GM19328 (cell line): ENCODE measurements at regions not wholly inside any gene's neighbourhood (a gene's known extent, or its start where the extent isn't known, plus 50 kb on each side); places are given as distances from the start of the nearest gene placed in this dataset.

Source experiments
- ATAC-seq: cut with Tn5 transposase; IDR thresholded peaks from one replicate; pipeline ENCODE4 v1.9.1; 2021; ENCODE audit warnings: mild to moderate bottlenecking, moderate library complexity; ENCODE audit not compliant: unreplicated experiment

- no peak for ATAC-seq
Measured at GRCh38 chr13:24007979-24008620, 110.8 kb upstream of the C1QTNF9B start.

GRCh38 chr13:24008679-24009078, 111.4 kb upstream of the C1QTNF9B start:
- no peak for ATAC-seq

- ATAC-seq, result no peak
Measured at GRCh38 chr13:24011266-24011665, 114.0 kb upstream of the C1QTNF9B start.

- ATAC-seq, result no peak
Measured at GRCh38 chr13:24012648-24013047, 115.3 kb upstream of the C1QTNF9B start.

GRCh38 chr13:24013189-24013588, 115.9 kb upstream of the C1QTNF9B start:
- no peak for ATAC-seq

- no peak for ATAC-seq
Measured at GRCh38 chr13:24016046-24016445, 118.7 kb upstream of the C1QTNF9B start.

GRCh38 chr13:24022568-24022967, 125.3 kb upstream of the C1QTNF9B start:
- no peak for ATAC-seq

GRCh38 chr13:24023073-24023472, 125.8 kb upstream of the C1QTNF9B start:
- no peak for ATAC-seq

GRCh38 chr13:24027494-24027893, 130.2 kb upstream of the C1QTNF9B start:
- no peak for ATAC-seq

- ATAC-seq, result no peak
Measured at GRCh38 chr13:24032252-24032651, 128.3 kb upstream of the SPATA13 start.

- no peak for ATAC-seq
Measured at GRCh38 chr13:24032674-24033073, 127.8 kb upstream of the SPATA13 start.

GRCh38 chr13:24033527-24034302, 126.8 kb upstream of the SPATA13 start:
- ATAC-seq, result no peak

GRCh38 chr13:24035411-24035810, 125.1 kb upstream of the SPATA13 start:
- ATAC-seq, result no peak

GRCh38 chr13:24036115-24036514, 124.4 kb upstream of the SPATA13 start:
- no peak for ATAC-seq

GRCh38 chr13:24038405-24038804, 122.1 kb upstream of the SPATA13 start:
- ATAC-seq, result no peak

GRCh38 chr13:24038841-24039330, 121.6 kb upstream of the SPATA13 start:
- ATAC-seq, result no peak

GRCh38 chr13:24039621-24040475, 120.7 kb upstream of the SPATA13 start:
- ATAC-seq, result no peak

GRCh38 chr13:24040835-24041234, 119.7 kb upstream of the SPATA13 start:
- no peak for ATAC-seq

- no peak for ATAC-seq
Measured at GRCh38 chr13:24041651-24042225, 118.8 kb upstream of the SPATA13 start.

- no peak for ATAC-seq
Measured at GRCh38 chr13:24042710-24043440, 117.6 kb upstream of the SPATA13 start.
